HL-60 (cell line): ENCODE measurements at regions not wholly inside any gene's neighbourhood (a gene's known extent, or its start where the extent isn't known, plus 50 kb on each side); places are given as distances from the start of the nearest gene placed in this dataset.

Experiments used
- DNase-seq, 2 experiments: peaks; one replicate each; pipeline ENCODE4 v3.0.0-alpha.2; 2010 to 2020; ENCODE audit warnings: low read depth in 1 of 2, low spot score in 1 of 2
- H3K27ac ChIP-seq: fragments of 250-450 bp; sonication (Bioruptor Pico); replicated peaks from 2 replicates; pipeline ENCODE4 v1.5.1; 2020; ENCODE audit warnings: mild to moderate bottlenecking, moderate library complexity
- H3K27me3 ChIP-seq: fragments of 250-450 bp; sonication (Bioruptor Pico); 2 replicates; pipeline ENCODE4 v1.5.1; 2021; ENCODE audit warnings: mild to moderate bottlenecking, moderate library complexity; ENCODE audit not compliant: insufficient read depth, poor library complexity, severe bottlenecking
- H3K4me3 ChIP-seq: replicated peaks from 2 replicates; pipeline ENCODE4 v1.5.1; 2011; ENCODE audit warnings: mild to moderate bottlenecking, control low read depth, low read length; ENCODE audit not compliant: insufficient read depth
- GABPA ChIP-seq: IDR thresholded peaks from 2 replicates; pipeline ENCODE4 v1.6.1; 2012; ENCODE audit warnings: low read depth
- POLR2AphosphoS5 ChIP-seq: IDR thresholded peaks from 2 replicates; pipeline ENCODE4 v1.6.1; 2012; ENCODE audit warnings: low read depth
- SPI1 ChIP-seq: IDR thresholded peaks from 2 replicates; pipeline ENCODE4 v1.6.1; 2012; ENCODE audit warnings: low read depth, mild to moderate bottlenecking, borderline replicate concordance
- TF ChIP-seq, protein P1 (sequence below): IDR thresholded peaks from one replicate; pipeline ENCODE4 v1.5.1; 2011; ENCODE audit warnings: low read length, control low read depth, inconsistent platforms; ENCODE audit not compliant: insufficient read depth
- TF ChIP-seq, protein P2 (sequence below): IDR thresholded peaks from 2 replicates; pipeline ENCODE4 v1.6.1; 2012; ENCODE audit warnings: low read depth; ENCODE audit not compliant: insufficient replicate concordance

DNA sequence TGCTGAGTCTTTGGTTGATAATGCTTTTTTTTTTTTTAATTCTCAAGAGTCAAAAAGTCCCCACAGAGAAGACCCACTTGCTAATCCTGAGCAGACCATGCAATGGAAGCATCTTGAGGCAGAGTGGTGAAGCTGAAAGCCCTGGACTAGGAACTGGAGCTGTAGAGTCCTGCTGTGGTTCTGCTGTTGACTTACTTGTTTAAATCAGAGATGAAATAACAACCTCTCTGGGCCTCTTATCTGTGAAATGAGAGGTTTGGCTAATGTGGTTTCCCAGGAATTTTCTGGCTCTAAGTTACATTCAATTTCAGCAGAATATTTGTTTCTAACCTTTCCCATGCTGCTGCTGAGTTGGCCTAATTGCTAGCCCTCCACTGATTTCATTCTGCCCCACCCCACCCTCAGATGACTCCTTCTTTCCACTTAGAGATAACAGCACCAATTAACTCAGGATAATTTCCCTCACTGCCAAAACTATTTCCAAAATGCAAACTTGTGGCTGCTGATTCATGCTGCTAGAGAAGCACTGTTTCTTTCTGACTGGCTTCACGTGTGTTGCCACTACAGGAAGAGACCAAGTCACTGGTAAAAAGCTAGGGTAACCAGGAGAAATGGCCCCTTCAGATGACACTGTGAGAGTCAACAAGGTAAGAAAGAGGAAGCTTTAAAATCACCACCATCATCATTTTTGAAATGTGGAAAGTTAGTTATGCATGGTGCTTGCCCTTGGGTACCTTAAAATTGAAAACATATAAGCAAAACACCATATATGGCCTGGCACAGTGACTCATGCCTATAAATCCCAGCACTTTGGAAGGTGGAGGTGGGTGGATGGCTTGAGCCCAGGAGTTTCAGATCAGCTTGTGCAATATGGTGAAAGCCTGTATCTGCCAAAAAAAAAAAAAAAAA lies 326.4 kb downstream of the DCHS2 start:
- no peak for TF ChIP-seq POLR2AphosphoS5
- no peak for TF ChIP-seq GABPA
- TF ChIP-seq, protein P1, sequence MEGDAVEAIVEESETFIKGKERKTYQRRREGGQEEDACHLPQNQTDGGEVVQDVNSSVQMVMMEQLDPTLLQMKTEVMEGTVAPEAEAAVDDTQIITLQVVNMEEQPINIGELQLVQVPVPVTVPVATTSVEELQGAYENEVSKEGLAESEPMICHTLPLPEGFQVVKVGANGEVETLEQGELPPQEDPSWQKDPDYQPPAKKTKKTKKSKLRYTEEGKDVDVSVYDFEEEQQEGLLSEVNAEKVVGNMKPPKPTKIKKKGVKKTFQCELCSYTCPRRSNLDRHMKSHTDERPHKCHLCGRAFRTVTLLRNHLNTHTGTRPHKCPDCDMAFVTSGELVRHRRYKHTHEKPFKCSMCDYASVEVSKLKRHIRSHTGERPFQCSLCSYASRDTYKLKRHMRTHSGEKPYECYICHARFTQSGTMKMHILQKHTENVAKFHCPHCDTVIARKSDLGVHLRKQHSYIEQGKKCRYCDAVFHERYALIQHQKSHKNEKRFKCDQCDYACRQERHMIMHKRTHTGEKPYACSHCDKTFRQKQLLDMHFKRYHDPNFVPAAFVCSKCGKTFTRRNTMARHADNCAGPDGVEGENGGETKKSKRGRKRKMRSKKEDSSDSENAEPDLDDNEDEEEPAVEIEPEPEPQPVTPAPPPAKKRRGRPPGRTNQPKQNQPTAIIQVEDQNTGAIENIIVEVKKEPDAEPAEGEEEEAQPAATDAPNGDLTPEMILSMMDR: no peak
- no peak for TF ChIP-seq SPI1
- TF ChIP-seq, protein P2, sequence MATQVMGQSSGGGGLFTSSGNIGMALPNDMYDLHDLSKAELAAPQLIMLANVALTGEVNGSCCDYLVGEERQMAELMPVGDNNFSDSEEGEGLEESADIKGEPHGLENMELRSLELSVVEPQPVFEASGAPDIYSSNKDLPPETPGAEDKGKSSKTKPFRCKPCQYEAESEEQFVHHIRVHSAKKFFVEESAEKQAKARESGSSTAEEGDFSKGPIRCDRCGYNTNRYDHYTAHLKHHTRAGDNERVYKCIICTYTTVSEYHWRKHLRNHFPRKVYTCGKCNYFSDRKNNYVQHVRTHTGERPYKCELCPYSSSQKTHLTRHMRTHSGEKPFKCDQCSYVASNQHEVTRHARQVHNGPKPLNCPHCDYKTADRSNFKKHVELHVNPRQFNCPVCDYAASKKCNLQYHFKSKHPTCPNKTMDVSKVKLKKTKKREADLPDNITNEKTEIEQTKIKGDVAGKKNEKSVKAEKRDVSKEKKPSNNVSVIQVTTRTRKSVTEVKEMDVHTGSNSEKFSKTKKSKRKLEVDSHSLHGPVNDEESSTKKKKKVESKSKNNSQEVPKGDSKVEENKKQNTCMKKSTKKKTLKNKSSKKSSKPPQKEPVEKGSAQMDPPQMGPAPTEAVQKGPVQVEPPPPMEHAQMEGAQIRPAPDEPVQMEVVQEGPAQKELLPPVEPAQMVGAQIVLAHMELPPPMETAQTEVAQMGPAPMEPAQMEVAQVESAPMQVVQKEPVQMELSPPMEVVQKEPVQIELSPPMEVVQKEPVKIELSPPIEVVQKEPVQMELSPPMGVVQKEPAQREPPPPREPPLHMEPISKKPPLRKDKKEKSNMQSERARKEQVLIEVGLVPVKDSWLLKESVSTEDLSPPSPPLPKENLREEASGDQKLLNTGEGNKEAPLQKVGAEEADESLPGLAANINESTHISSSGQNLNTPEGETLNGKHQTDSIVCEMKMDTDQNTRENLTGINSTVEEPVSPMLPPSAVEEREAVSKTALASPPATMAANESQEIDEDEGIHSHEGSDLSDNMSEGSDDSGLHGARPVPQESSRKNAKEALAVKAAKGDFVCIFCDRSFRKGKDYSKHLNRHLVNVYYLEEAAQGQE: no peak
- DNase-seq: no peak
- Histone ChIP-seq H3K27me3 (no peaks in the 10 kb centered on the region), H3K27ac (no peak overlapping the region), H3K4me3 (no peak overlapping the region)

- Histone ChIP-seq H3K27ac (no peak overlapping the region), H3K27me3 (no peaks in the 10 kb centered on the region), H3K4me3 (no peak overlapping the region)
- TF ChIP-seq POLR2AphosphoS5 (no peak), SPI1 (no peak), GABPA (no peak)
- TF ChIP-seq, protein P1: no peak
- TF ChIP-seq, protein P2: no peak
- DNase-seq: no peak
Measured at GRCh38 chr4:154160519-154161301, 330.9 kb downstream of the DCHS2 start.

GRCh38 chr4:154158361-154159155 lies 333.0 kb downstream of the DCHS2 start:
- no peak for DNase-seq
- Histone ChIP-seq H3K27ac (no peak overlapping the region), H3K4me3 (no peak overlapping the region), H3K27me3 (no peaks in the 10 kb centered on the region)
- TF ChIP-seq, protein P1: no peak
- no peak for TF ChIP-seq SPI1
- no peak for TF ChIP-seq GABPA
- no peak for TF ChIP-seq POLR2AphosphoS5
- TF ChIP-seq, protein P2: no peak
